Breast epithelium (tissue), 3 donors: ENCODE measurements at regions not wholly inside any gene's neighbourhood (a gene's known extent, or its start where the extent isn't known, plus 50 kb on each side); places are given as distances from the start of the nearest gene placed in this dataset.

ENCODE experiments used
- POLR2A ChIP-seq: fragments of 450-650 bp; IDR thresholded peaks from one replicate; pipeline ENCODE4 v1.6.1; 2016; ENCODE audit warnings: antibody characterized with exemption, mild to moderate bottlenecking, moderate library complexity
- POLR2AphosphoS5 ChIP-seq, 3 donors: sonication (generic); formaldehyde crosslinking; IDR thresholded peaks; one replicate each; pipeline ENCODE4 v1.6.1; 2017; ENCODE audit warnings: antibody characterized with exemption in 3 of 3
- TF ChIP-seq, protein P1 (sequence below), 3 donors: fragments of 450-650 bp; IDR thresholded peaks; one replicate each; pipeline ENCODE4 v1.5.1; 2016 to 2017; ENCODE audit warnings: antibody characterized with exemption in 3 of 3, mild to moderate bottlenecking in 3 of 3, moderate library complexity in 3 of 3

DNA sequence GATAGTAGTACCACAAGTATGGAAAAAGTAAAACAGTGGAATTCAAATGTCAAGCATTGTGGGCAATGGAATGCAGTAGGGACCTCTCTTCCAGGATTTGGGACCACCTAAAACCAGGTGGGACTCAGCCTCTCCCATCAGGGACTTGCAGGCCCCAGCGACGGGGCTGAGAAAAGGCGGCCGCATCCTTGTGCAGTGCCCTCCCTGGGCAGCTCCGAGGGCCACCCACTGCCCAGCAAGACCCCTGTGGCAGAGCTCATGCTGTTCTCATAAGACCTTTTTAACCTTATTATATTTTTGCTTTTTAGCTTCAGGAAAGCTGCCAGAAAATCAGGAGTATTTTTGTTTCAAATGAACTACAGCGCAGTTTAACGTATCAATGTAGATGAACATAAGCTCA is 142.6 kb upstream of the RPS6KA2 start:
- TF ChIP-seq, protein P1, sequence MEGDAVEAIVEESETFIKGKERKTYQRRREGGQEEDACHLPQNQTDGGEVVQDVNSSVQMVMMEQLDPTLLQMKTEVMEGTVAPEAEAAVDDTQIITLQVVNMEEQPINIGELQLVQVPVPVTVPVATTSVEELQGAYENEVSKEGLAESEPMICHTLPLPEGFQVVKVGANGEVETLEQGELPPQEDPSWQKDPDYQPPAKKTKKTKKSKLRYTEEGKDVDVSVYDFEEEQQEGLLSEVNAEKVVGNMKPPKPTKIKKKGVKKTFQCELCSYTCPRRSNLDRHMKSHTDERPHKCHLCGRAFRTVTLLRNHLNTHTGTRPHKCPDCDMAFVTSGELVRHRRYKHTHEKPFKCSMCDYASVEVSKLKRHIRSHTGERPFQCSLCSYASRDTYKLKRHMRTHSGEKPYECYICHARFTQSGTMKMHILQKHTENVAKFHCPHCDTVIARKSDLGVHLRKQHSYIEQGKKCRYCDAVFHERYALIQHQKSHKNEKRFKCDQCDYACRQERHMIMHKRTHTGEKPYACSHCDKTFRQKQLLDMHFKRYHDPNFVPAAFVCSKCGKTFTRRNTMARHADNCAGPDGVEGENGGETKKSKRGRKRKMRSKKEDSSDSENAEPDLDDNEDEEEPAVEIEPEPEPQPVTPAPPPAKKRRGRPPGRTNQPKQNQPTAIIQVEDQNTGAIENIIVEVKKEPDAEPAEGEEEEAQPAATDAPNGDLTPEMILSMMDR (IDR thresholded peaks at IDR 0.05), result no peak
- TF ChIP-seq POLR2A, result no peak
- TF ChIP-seq POLR2AphosphoS5 (IDR thresholded peaks at IDR 0.05), result no peak
